Activated CD8-positive, alpha-beta T cell treated with anti-CD3 and anti-CD28 coated beads for 36 hours (primary cell): ENCODE measurements at regions not wholly inside any gene's neighbourhood (a gene's known extent, or its start where the extent isn't known, plus 50 kb on each side); places are given as distances from the start of the nearest gene placed in this dataset.

Source experiments
- ATAC-seq: fragments of 200-7000 bp; cut with Tn5 transposase; one replicate; pipeline ENCODE4 v1.10.0; 2021; ENCODE audit warnings: mild to moderate bottlenecking, moderate library complexity
- CTCF ChIA-PET: fragments of 350-600 bp; sonication (Branson Sonifier 250); formaldehyde crosslinking; loops from one replicate; lab custom pipeline; 2021; ENCODE audit warnings: antibody characterized with exemption; lab: Charles Lee
- POLR2A ChIA-PET: fragments of 350-600 bp; sonication (Branson Sonifier 250); formaldehyde crosslinking; loops from one replicate; lab custom pipeline; 2021; ENCODE audit warnings: antibody characterized with exemption; lab: Charles Lee
- DNase-seq: peaks from one replicate; pipeline ENCODE4 v3.0.0-alpha.2; 2020
- H3K27ac Mint-ChIP-seq: one replicate; pipeline ENCODE4 v1.8.0; 2021; ENCODE audit warnings: mild to moderate bottlenecking, mixed read lengths
- H3K27me3 Mint-ChIP-seq: one replicate; pipeline ENCODE4 v1.8.0; 2021; ENCODE audit warnings: mixed read lengths
- H3K36me3 Mint-ChIP-seq: one replicate; pipeline ENCODE4 v1.8.0; 2021; ENCODE audit warnings: low read depth, mixed read lengths
- H3K4me1 Mint-ChIP-seq: one replicate; pipeline ENCODE4 v1.8.0; 2021; ENCODE audit warnings: low read depth, mixed read lengths
- H3K4me3 Mint-ChIP-seq: one replicate; pipeline ENCODE4 v1.8.0; 2021; ENCODE audit warnings: mild to moderate bottlenecking, moderate library complexity, mixed read lengths
- H3K9me3 Mint-ChIP-seq: one replicate; pipeline ENCODE4 v1.8.0; 2021; ENCODE audit warnings: mixed read lengths
- CTCF ChIP-seq: fragments of 200-600 bp; IDR thresholded peaks from one replicate; pipeline ENCODE4 v1.8.0; 2022; ENCODE audit warnings: antibody characterized with exemption, mild to moderate bottlenecking
- intact Hi-C: fragments of 100-400 bp; cut with micrococcal nuclease; formaldehyde crosslinking; loops from one replicate; pipeline ENCODE4 v1.10.0; 2022

GRCh38 chr3:83581546-83581945 lies 1377.2 kb upstream of the CADM2 start:
- Mint-ChIP-seq H3K27ac (no peak overlapping the region), H3K36me3 (no peaks in the 10 kb centered on the region), H3K4me1 (no peaks in the 10 kb centered on the region), H3K27me3 (no peaks in the 10 kb centered on the region), H3K4me3 (no peak overlapping the region), H3K9me3 (peaks cover 9% of the 10 kb centered on the region)
- CTCF ChIA-PET = no interaction called here
- no peak for TF ChIP-seq CTCF
- intact Hi-C loops = no loop called here
- POLR2A ChIA-PET = no interaction called here
- ATAC-seq (no peak), DNase-seq (no peak)

- TF ChIP-seq CTCF = no peak
- no peaks in the 10 kb centered on the region for H3K4me1 Mint-ChIP-seq
- H3K9me3 Mint-ChIP-seq = peaks cover 6% of the 10 kb centered on the region
- H3K27ac Mint-ChIP-seq = no peak overlapping the region
- CTCF ChIA-PET = no interaction called here
- POLR2A ChIA-PET = no interaction called here
- intact Hi-C loops = no loop called here
- H3K27me3 Mint-ChIP-seq = no peaks in the 10 kb centered on the region
- DNase-seq = no peak
- H3K4me3 Mint-ChIP-seq = no peak overlapping the region
- ATAC-seq = no peak
- no peaks in the 10 kb centered on the region for H3K36me3 Mint-ChIP-seq
Observed at GRCh38 chr3:83601704-83602103, 1357.1 kb upstream of the CADM2 start.

- no peaks in the 10 kb centered on the region for H3K36me3 Mint-ChIP-seq
- no peak for ATAC-seq
- H3K27me3 Mint-ChIP-seq = no peaks in the 10 kb centered on the region
- H3K9me3 Mint-ChIP-seq = peaks cover 8% of the 10 kb centered on the region
- no peak for DNase-seq
- H3K4me1 Mint-ChIP-seq = no peaks in the 10 kb centered on the region
- TF ChIP-seq CTCF = no peak
- POLR2A ChIA-PET = no interaction called here
- H3K27ac Mint-ChIP-seq = no peak overlapping the region
- CTCF ChIA-PET = no interaction called here
- intact Hi-C loops = no loop called here
- no peak overlapping the region for H3K4me3 Mint-ChIP-seq
Observed at GRCh38 chr3:83622526-83622925, 1336.3 kb upstream of the CADM2 start.

GRCh38 chr3:83625261-83625660 lies 1333.5 kb upstream of the CADM2 start:
- TF ChIP-seq CTCF = no peak
- H3K27ac Mint-ChIP-seq = no peak overlapping the region
- no peak for DNase-seq
- no peak overlapping the region for H3K4me3 Mint-ChIP-seq
- no peaks in the 10 kb centered on the region for H3K9me3 Mint-ChIP-seq
- no peaks in the 10 kb centered on the region for H3K27me3 Mint-ChIP-seq
- ATAC-seq = no peak
- ChIA-PET CTCF (no interaction called here), POLR2A (no interaction called here)
- no peaks in the 10 kb centered on the region for H3K4me1 Mint-ChIP-seq
- H3K36me3 Mint-ChIP-seq = no peaks in the 10 kb centered on the region
- intact Hi-C loops = no loop called here

- DNase-seq (no peak), ATAC-seq (no peak)
- H3K36me3 Mint-ChIP-seq = no peaks in the 10 kb centered on the region
- no peaks in the 10 kb centered on the region for H3K27me3 Mint-ChIP-seq
- H3K4me1 Mint-ChIP-seq = no peaks in the 10 kb centered on the region
- intact Hi-C loops = no loop called here
- no peak overlapping the region for H3K27ac Mint-ChIP-seq
- no peak for TF ChIP-seq CTCF
- ChIA-PET CTCF (no interaction called here), POLR2A (no interaction called here)
- H3K9me3 Mint-ChIP-seq = no peaks in the 10 kb centered on the region
- H3K4me3 Mint-ChIP-seq = no peak overlapping the region
Observed at GRCh38 chr3:83628471-83628870, 1330.3 kb upstream of the CADM2 start.
